Activated CD4-positive, alpha-beta T cell treated with anti-CD3 and anti-CD28 coated beads, Interleukin-10, Interleukin-2, amounts not matched to agents 100 ng/mL and 50 ng/mL, durations not matched to agents 16 hours and 8 hours (primary cell): ENCODE measurements at regions not wholly inside any gene's neighbourhood (a gene's known extent, or its start where the extent isn't known, plus 50 kb on each side); places are given as distances from the start of the nearest gene placed in this dataset.

Experiments
- DNase-seq: peaks from one replicate; pipeline ENCODE4 v3.0.0-alpha.2; 2020

GRCh38 chr12:60935981-60936761, 1324.0 kb upstream of the USP15 start:
- no peak for DNase-seq

- no peak for DNase-seq
Observed at GRCh38 chr12:60947533-60947932, 1312.7 kb upstream of the USP15 start.

- DNase-seq = no peak
Observed at GRCh38 chr12:60967128-60967527, 1293.1 kb upstream of the USP15 start.

- DNase-seq = no peak
Observed at GRCh38 chr12:60977966-60978365, 1282.2 kb upstream of the USP15 start.

GRCh38 chr12:60980558-60980957, 1279.6 kb upstream of the USP15 start:
- DNase-seq = no peak

GRCh38 chr12:60981473-60981872, 1278.7 kb upstream of the USP15 start:
- no peak for DNase-seq

- DNase-seq = no peak
Observed at GRCh38 chr12:60992087-60992486, 1268.1 kb upstream of the USP15 start.

GRCh38 chr12:60995256-60995825, 1264.9 kb upstream of the USP15 start:
- DNase-seq = no peak

GRCh38 chr12:60997869-60998378, 1262.3 kb upstream of the USP15 start:
- no peak for DNase-seq

- DNase-seq = no peak
Observed at GRCh38 chr12:61009192-61009591, 1251.0 kb upstream of the USP15 start.

- DNase-seq = no peak
Observed at GRCh38 chr12:61011767-61012423, 1248.3 kb upstream of the USP15 start.

- DNase-seq = no peak
Observed at GRCh38 chr12:61018571-61018970, 1241.6 kb upstream of the USP15 start.

GRCh38 chr12:61023231-61023630, 1237.0 kb upstream of the USP15 start:
- DNase-seq = no peak

GRCh38 chr12:61029516-61029915, 1230.7 kb upstream of the USP15 start:
- no peak for DNase-seq

- DNase-seq = no peak
Observed at GRCh38 chr12:61037792-61038191, 1222.4 kb upstream of the USP15 start.

- DNase-seq = no peak
Observed at GRCh38 chr12:61043838-61044237, 1216.4 kb upstream of the USP15 start.

- no peak for DNase-seq
Observed at GRCh38 chr12:61044766-61045165, 1215.4 kb upstream of the USP15 start.

- DNase-seq = no peak
Observed at GRCh38 chr12:61070640-61071414, 1189.4 kb upstream of the USP15 start.

- DNase-seq = no peak
Observed at GRCh38 chr12:61072717-61073116, 1187.5 kb upstream of the USP15 start.

- no peak for DNase-seq
Observed at GRCh38 chr12:61095111-61095510, 1165.1 kb upstream of the USP15 start.

GRCh38 chr12:61098031-61098580, 1162.1 kb upstream of the USP15 start:
- no peak for DNase-seq

- DNase-seq = no peak
Observed at GRCh38 chr12:61107118-61107517, 1153.1 kb upstream of the USP15 start.

- DNase-seq = no peak
Observed at GRCh38 chr12:61111218-61111617, 1149.0 kb upstream of the USP15 start.
